CD14-positive monocyte (primary cell): ENCODE measurements at regions not wholly inside any gene's neighbourhood (a gene's known extent, or its start where the extent isn't known, plus 50 kb on each side); places are given as distances from the start of the nearest gene placed in this dataset.

ENCODE experiments used
- DNase-seq, 3 donors: peaks; one replicate each; pipeline ENCODE4 v3.0.0-alpha.2; 2011 to 2022
- H2AFZ ChIP-seq: 2 replicates; pipeline ENCODE4 v1.6.0; 2012; ENCODE audit warnings: mild to moderate bottlenecking, low read depth, low read length, inconsistent platforms; ENCODE audit not compliant: insufficient read depth, poor library complexity, severe bottlenecking
- H3K27ac ChIP-seq, 2 donors: 1 replicate in 1 of 2; 2 replicates in 1 of 2; pipeline ENCODE4 v1.5.1; 2012 to 2013; ENCODE audit warnings: low read length in 2 of 2, control low read depth in 1 of 2, inconsistent platforms in 1 of 2, low read depth in 1 of 2, mild to moderate bottlenecking in 1 of 2
- H3K27me3 ChIP-seq, 2 donors: one replicate each; pipeline versions ENCODE4 v1.6.0 to v1.6.1; 2011 to 2013; ENCODE audit warnings: low read length in 2 of 2; ENCODE audit not compliant: control insufficient read depth in 2 of 2, insufficient read depth in 2 of 2
- H3K36me3 ChIP-seq, 2 donors: replicated peaks in 1 of 2; 1 replicate in 1 of 2; 2 replicates in 1 of 2; pipeline versions ENCODE4 v1.5.1 to v1.6.1; 2012 to 2013; ENCODE audit warnings: low read length in 2 of 2, control low read depth in 1 of 2, inconsistent platforms in 1 of 2, mild to moderate bottlenecking in 1 of 2; ENCODE audit not compliant: insufficient read depth in 2 of 2, control insufficient read depth in 1 of 2
- H3K4me1 ChIP-seq, 2 donors: 1 replicate in 1 of 2; 2 replicates in 1 of 2; pipeline versions ENCODE4 v1.5.1 to v1.6.1; 2012 to 2013; ENCODE audit warnings: low read length in 2 of 2, control low read depth in 1 of 2, inconsistent platforms in 1 of 2, mild to moderate bottlenecking in 1 of 2, moderate library complexity in 1 of 2; ENCODE audit not compliant: insufficient read depth in 2 of 2, control insufficient read depth in 1 of 2
- H3K4me2 ChIP-seq: replicated peaks from 2 replicates; pipeline ENCODE3; 2012; ENCODE audit warnings: low read length, moderate library complexity, mild to moderate bottlenecking; ENCODE audit not compliant: poor library complexity, severe bottlenecking; ENCODE audit errors: extremely low read depth
- H3K4me3 ChIP-seq, 3 experiments: fragments of 200-600 bp in 1 of 3; sonication (generic) in 1 of 3; replicated peaks in 1 of 3; 1 replicate in 2 of 3; 2 replicates in 1 of 3; pipeline ENCODE4 v1.5.1; 2011 to 2013; ENCODE audit warnings: low read length in 3 of 3, mild to moderate bottlenecking in 3 of 3, control low read depth in 2 of 3, low read depth in 2 of 3, inconsistent platforms in 1 of 3, moderate library complexity in 1 of 3
- H3K79me2 ChIP-seq: 2 replicates; pipeline ENCODE4 v1.6.0; 2012; ENCODE audit warnings: mild to moderate bottlenecking, control low read depth, inconsistent platforms, low read length, moderate library complexity; ENCODE audit not compliant: insufficient read depth
- H3K9ac ChIP-seq: 2 replicates; pipeline ENCODE4 v1.6.0; 2017; ENCODE audit warnings: low read length, mild to moderate bottlenecking; ENCODE audit not compliant: insufficient read depth, poor library complexity, severe bottlenecking
- H3K9me3 ChIP-seq, 2 donors: replicated peaks in 1 of 2; 1 replicate in 1 of 2; 2 replicates in 1 of 2; pipeline versions ENCODE4 v1.5.1 to v1.6.1; 2012 to 2013; ENCODE audit warnings: low read length in 2 of 2, control low read depth in 1 of 2; ENCODE audit not compliant: control insufficient read depth in 1 of 2, insufficient read depth in 1 of 2
- H4K20me1 ChIP-seq: 2 replicates; pipeline ENCODE4 v1.6.0; 2012; ENCODE audit warnings: mild to moderate bottlenecking, low read length, control low read depth, moderate library complexity; ENCODE audit not compliant: insufficient read depth
- H3K27ac Mint-ChIP-seq, 7 donors: one replicate each; pipeline ENCODE4 v1.8.0; 2020; ENCODE audit warnings: mild to moderate bottlenecking in 7 of 7, mixed read lengths in 7 of 7, moderate library complexity in 6 of 7, inconsistent platforms in 2 of 7
- H3K27me3 Mint-ChIP-seq, 3 donors: one replicate each; pipeline ENCODE4 v1.8.0; 2021 to 2022; ENCODE audit warnings: low read depth in 3 of 3, mild to moderate bottlenecking in 3 of 3, mixed read lengths in 3 of 3, moderate library complexity in 3 of 3, inconsistent platforms in 1 of 3
- H3K36me3 Mint-ChIP-seq, 2 donors: one replicate each; pipeline ENCODE4 v1.8.0; 2020; ENCODE audit warnings: mixed read lengths in 2 of 2, inconsistent platforms in 1 of 2, mild to moderate bottlenecking in 1 of 2
- H3K4me1 Mint-ChIP-seq: one replicate; pipeline ENCODE4 v1.8.0; 2020; ENCODE audit warnings: mild to moderate bottlenecking, mixed read lengths
- H3K4me3 Mint-ChIP-seq, 2 donors: one replicate each; pipeline ENCODE4 v1.8.0; 2020; ENCODE audit warnings: mild to moderate bottlenecking in 2 of 2, mixed read lengths in 2 of 2, moderate library complexity in 1 of 2
- H3K9me3 Mint-ChIP-seq, 7 donors: one replicate each; pipeline ENCODE4 v1.8.0; 2020 to 2022; ENCODE audit warnings: mixed read lengths in 7 of 7, mild to moderate bottlenecking in 6 of 7, moderate library complexity in 6 of 7, inconsistent platforms in 2 of 7
- CTCF ChIP-seq: fragments of 200-600 bp; IDR thresholded peaks from one replicate; pipeline ENCODE4 v1.8.0; 2022; ENCODE audit warnings: antibody characterized with exemption, mild to moderate bottlenecking
- WGBS: methylation state at CpG from one replicate; pipeline ENCODE4 v1.1.5; 2013; ENCODE audit warnings: missing lambda C conversion rate; ENCODE audit not compliant: insufficient coverage; 5-methylcytosine and 5-hydroxymethylcytosine counted together
- intact Hi-C, 2 donors: fragments of 100-400 bp; cut with micrococcal nuclease; formaldehyde crosslinking; loops; one replicate each; pipeline versions ENCODE4 v1.15.0 to v1.15.1; 2023

GRCh38 chrX:125998432-125998831 is 167.7 kb downstream of the DCAF12L2 start:
- Mint-ChIP-seq H3K9me3 (no peaks in the 10 kb centered on the region), H3K27ac (no peak overlapping the region), H3K36me3 (no peaks in the 10 kb centered on the region), H3K4me1 (no peaks in the 10 kb centered on the region), H3K4me3 (no peak overlapping the region), H3K27me3 (no peaks in the 10 kb centered on the region)
- H3K9me3 ChIP-seq, result no peaks in the 10 kb centered on the region
- no peaks in the 10 kb centered on the region for H4K20me1 ChIP-seq
- DNase-seq, result no peak
- no peaks in the 10 kb centered on the region for H3K27me3 ChIP-seq
- no peak overlapping the region for H3K4me2 ChIP-seq
- intact Hi-C loops, result no loop called here
- TF ChIP-seq CTCF, result no peak
- H3K9ac ChIP-seq, result no peak overlapping the region
- 0% methylated on average over 1 of the region's 2 CpGs for WGBS
- H3K79me2 ChIP-seq, result no peaks in the 10 kb centered on the region
- no peak overlapping the region for H2AFZ ChIP-seq
- H3K27ac ChIP-seq, result no peak overlapping the region
- no peaks in the 10 kb centered on the region for H3K4me1 ChIP-seq
- H3K36me3 ChIP-seq, result no peaks in the 10 kb centered on the region
- no peak overlapping the region for H3K4me3 ChIP-seq

GRCh38 chrX:126027229-126027628 is 138.9 kb downstream of the DCAF12L2 start:
- H3K27ac ChIP-seq, result no peak overlapping the region
- intact Hi-C loops, result no loop called here
- Mint-ChIP-seq H3K4me1 (no peaks in the 10 kb centered on the region), H3K27me3 (no peaks in the 10 kb centered on the region), H3K9me3 (peaks cover 0 to 2% (median 0%) of the 10 kb centered on the region in 7 donors), H3K36me3 (no peaks in the 10 kb centered on the region), H3K4me3 (no peak overlapping the region), H3K27ac (no peak overlapping the region)
- peaks cover 0 to 3% of the 10 kb centered on the region in 2 donors for H3K9me3 ChIP-seq
- no peak overlapping the region for H3K4me2 ChIP-seq
- WGBS, result no CpG with 5 or more reads among the region's 3 CpGs
- H2AFZ ChIP-seq, result no peak overlapping the region
- no peaks in the 10 kb centered on the region for H3K4me1 ChIP-seq
- no peak overlapping the region for H3K4me3 ChIP-seq
- TF ChIP-seq CTCF, result no peak
- no peaks in the 10 kb centered on the region for H3K36me3 ChIP-seq
- H3K79me2 ChIP-seq, result no peaks in the 10 kb centered on the region
- no peaks in the 10 kb centered on the region for H4K20me1 ChIP-seq
- DNase-seq, result no peak
- H3K27me3 ChIP-seq, result no peaks in the 10 kb centered on the region
- no peak overlapping the region for H3K9ac ChIP-seq
